NCI-H748 treated with DMSO at 0.1 percent for 48 hours (cell line): ENCODE measurements at regions not wholly inside any gene's neighbourhood (a gene's known extent, or its start where the extent isn't known, plus 50 kb on each side); places are given as distances from the start of the nearest gene placed in this dataset.

Experiments used
- DNase-seq: peaks from one replicate; lab custom pipeline; 2025; lab: John Stamatoyannopoulos, UW

- DNase-seq = no peak
Observed at GRCh38 chr7:122248472-122248871, 56.1 kb downstream of the FEZF1 start.

- DNase-seq = peak; percentile 13
Observed at GRCh38 chr7:122238729-122239128, 65.8 kb downstream of the FEZF1 start.

GRCh38 chr7:122238297-122238696 is 66.3 kb downstream of the FEZF1 start:
- peak; percentile 22 for DNase-seq

- no peak for DNase-seq
Observed at GRCh38 chr7:122225874-122226273, 78.7 kb downstream of the FEZF1 start.

GRCh38 chr7:122219253-122219865 is 75.3 kb upstream of the AASS start:
- DNase-seq = no peak

- no peak for DNase-seq
Observed at GRCh38 chr7:122217125-122217524, 73.1 kb upstream of the AASS start.

GRCh38 chr7:122212754-122213153 is 68.7 kb upstream of the AASS start:
- no peak for DNase-seq

GRCh38 chr7:122211362-122211761 is 67.3 kb upstream of the AASS start:
- no peak for DNase-seq

GRCh38 chr7:122206985-122207384 is 62.9 kb upstream of the AASS start:
- no peak for DNase-seq

- no peak for DNase-seq
Observed at GRCh38 chr7:122203814-122204213, 59.8 kb upstream of the AASS start.

- DNase-seq = no peak
Observed at GRCh38 chr7:122200888-122201287, 56.8 kb upstream of the AASS start.

- no peak for DNase-seq
Observed at GRCh38 chr7:122199171-122199570, 55.1 kb upstream of the AASS start.

- DNase-seq = no peak
Observed at GRCh38 chr7:122198581-122198980, 54.5 kb upstream of the AASS start.
